Kidney epithelial cell (primary cell): ENCODE measurements at regions not wholly inside any gene's neighbourhood (a gene's known extent, or its start where the extent isn't known, plus 50 kb on each side); places are given as distances from the start of the nearest gene placed in this dataset.

Source experiments
- DNase-seq: peaks from one replicate; pipeline ENCODE4 v3.0.0-alpha.2; 2010; ENCODE audit warnings: low read depth
- H3K27me3 ChIP-seq: 2 replicates; pipeline ENCODE4 v1.6.0; 2011; ENCODE audit warnings: low read length; ENCODE audit not compliant: control insufficient read depth, insufficient read depth
- H3K36me3 ChIP-seq: 2 replicates; pipeline ENCODE4 v1.5.1; 2011; ENCODE audit warnings: low read length; ENCODE audit not compliant: control insufficient read depth, insufficient read depth
- H3K4me3 ChIP-seq: 2 replicates; pipeline ENCODE4 v1.5.1; 2011; ENCODE audit warnings: low read depth, mild to moderate bottlenecking, control low read depth, low read length
- TF ChIP-seq, protein P1 (sequence below): IDR thresholded peaks from 2 replicates; pipeline ENCODE4 v1.5.1; 2011; ENCODE audit warnings: mild to moderate bottlenecking, moderate library complexity, low read length, control low read depth, inconsistent platforms; ENCODE audit not compliant: insufficient read depth, poor library complexity, severe bottlenecking

GRCh38 chr10:33623669-33624068 lies 289.2 kb upstream of the NRP1 start:
- H3K36me3 ChIP-seq, result no peaks in the 10 kb centered on the region
- no peaks in the 10 kb centered on the region for H3K27me3 ChIP-seq

DNA sequence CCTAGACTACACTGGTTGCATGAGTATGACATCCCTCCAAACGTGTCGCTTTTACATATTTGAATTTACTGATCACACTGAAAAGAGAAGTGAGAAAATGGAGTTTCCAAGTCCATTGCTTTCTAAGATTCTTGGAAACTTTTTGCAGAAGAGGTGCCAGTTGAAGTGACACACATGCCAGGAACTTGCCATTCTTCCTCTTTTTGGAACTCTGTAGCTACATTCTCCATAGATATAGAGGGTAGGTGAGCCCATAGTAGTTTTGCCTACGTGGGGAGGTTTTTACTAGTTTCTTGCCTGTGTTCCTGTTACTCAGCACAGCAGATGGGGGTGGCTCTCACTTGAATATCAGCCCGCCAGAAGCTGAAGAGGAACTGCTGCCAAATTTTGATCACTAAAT lies 286.6 kb upstream of the NRP1 start:
- TF ChIP-seq, protein P1, sequence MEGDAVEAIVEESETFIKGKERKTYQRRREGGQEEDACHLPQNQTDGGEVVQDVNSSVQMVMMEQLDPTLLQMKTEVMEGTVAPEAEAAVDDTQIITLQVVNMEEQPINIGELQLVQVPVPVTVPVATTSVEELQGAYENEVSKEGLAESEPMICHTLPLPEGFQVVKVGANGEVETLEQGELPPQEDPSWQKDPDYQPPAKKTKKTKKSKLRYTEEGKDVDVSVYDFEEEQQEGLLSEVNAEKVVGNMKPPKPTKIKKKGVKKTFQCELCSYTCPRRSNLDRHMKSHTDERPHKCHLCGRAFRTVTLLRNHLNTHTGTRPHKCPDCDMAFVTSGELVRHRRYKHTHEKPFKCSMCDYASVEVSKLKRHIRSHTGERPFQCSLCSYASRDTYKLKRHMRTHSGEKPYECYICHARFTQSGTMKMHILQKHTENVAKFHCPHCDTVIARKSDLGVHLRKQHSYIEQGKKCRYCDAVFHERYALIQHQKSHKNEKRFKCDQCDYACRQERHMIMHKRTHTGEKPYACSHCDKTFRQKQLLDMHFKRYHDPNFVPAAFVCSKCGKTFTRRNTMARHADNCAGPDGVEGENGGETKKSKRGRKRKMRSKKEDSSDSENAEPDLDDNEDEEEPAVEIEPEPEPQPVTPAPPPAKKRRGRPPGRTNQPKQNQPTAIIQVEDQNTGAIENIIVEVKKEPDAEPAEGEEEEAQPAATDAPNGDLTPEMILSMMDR, result no peak
- no peaks in the 10 kb centered on the region for H3K36me3 ChIP-seq
- H3K4me3 ChIP-seq, result no peak overlapping the region
- no peak for DNase-seq
- H3K27me3 ChIP-seq, result no peaks in the 10 kb centered on the region

More at GRCh38 chr10:33623669-33624068, 289.2 kb upstream of the NRP1 start:
- DNase-seq, result no peak
- H3K4me3 ChIP-seq, result no peak overlapping the region
- TF ChIP-seq, protein P1, result no peak

DNA sequence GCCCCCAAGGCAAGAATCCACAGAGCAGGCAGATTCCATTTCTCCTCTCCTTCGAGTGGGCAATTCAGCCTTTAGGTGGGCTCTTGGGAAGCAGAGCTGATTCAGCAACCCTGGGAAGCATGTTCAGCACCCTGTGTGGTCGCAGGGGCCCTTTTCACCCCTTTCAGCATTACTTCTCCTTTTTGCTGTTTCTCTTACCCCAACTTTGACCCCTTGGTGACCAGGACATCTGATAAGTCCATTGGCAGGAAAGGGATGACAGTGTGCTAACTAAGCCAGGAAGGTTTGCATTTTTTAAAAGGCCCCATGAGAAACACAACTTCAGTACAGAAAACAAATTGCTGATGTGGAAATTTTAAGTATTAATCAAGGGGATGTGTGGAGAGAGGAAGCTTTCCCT lies 283.7 kb upstream of the NRP1 start:
- no peak for DNase-seq
- no peaks in the 10 kb centered on the region for H3K36me3 ChIP-seq
- H3K27me3 ChIP-seq, result no peaks in the 10 kb centered on the region
- H3K4me3 ChIP-seq, result no peak overlapping the region
- TF ChIP-seq, protein P1, result no peak

- no peaks in the 10 kb centered on the region for H3K36me3 ChIP-seq
- H3K4me3 ChIP-seq, result no peak overlapping the region
- no peak for DNase-seq
- TF ChIP-seq, protein P1, result no peak
- no peaks in the 10 kb centered on the region for H3K27me3 ChIP-seq
These were observed 283.1 kb upstream of the NRP1 start for GRCh38 chr10:33617381-33618080.

- no peak for DNase-seq
These were observed 282.5 kb upstream of the NRP1 start for GRCh38 chr10:33616956-33617355.

More at GRCh38 chr10:33616956-33617355, 282.5 kb upstream of the NRP1 start:
- Histone ChIP-seq H3K4me3 (no peak overlapping the region), H3K36me3 (no peaks in the 10 kb centered on the region), H3K27me3 (no peaks in the 10 kb centered on the region)
- TF ChIP-seq, protein P1, result no peak
